Epithelial cell of proximal tubule (primary cell): ENCODE measurements at regions not wholly inside any gene's neighbourhood (a gene's known extent, or its start where the extent isn't known, plus 50 kb on each side); places are given as distances from the start of the nearest gene placed in this dataset.

Source experiments
- DNase-seq: peaks from one replicate; pipeline ENCODE4 v3.0.0-alpha.2; 2011; ENCODE audit warnings: low read depth
- H3K4me3 ChIP-seq: 2 replicates; pipeline ENCODE4 v1.5.1; 2011; ENCODE audit warnings: low read depth, mild to moderate bottlenecking, low read length
- CTCF ChIP-seq: conservative IDR thresholded peaks from 2 replicates; pipeline ENCODE4 v1.5.1; 2012; ENCODE audit warnings: low read depth, mild to moderate bottlenecking, low read length

GRCh38 chr6:48183811-48184605 lies 73.0 kb upstream of the PTCHD4 start:
- no peak overlapping the region for H3K4me3 ChIP-seq
- no peak for TF ChIP-seq CTCF
- no peak for DNase-seq

- no peak overlapping the region for H3K4me3 ChIP-seq
- TF ChIP-seq CTCF = no peak
- no peak for DNase-seq
Observed at GRCh38 chr6:48183178-48183577, 72.2 kb upstream of the PTCHD4 start.

- no peak overlapping the region for H3K4me3 ChIP-seq
- no peak for DNase-seq
- no peak for TF ChIP-seq CTCF
Observed at GRCh38 chr6:48178700-48179099, 67.7 kb upstream of the PTCHD4 start.

- H3K4me3 ChIP-seq = no peak overlapping the region
- DNase-seq = no peak
- TF ChIP-seq CTCF = no peak
Observed at GRCh38 chr6:48177786-48178185, 66.8 kb upstream of the PTCHD4 start.

- no peak for TF ChIP-seq CTCF
- no peak for DNase-seq
- no peak overlapping the region for H3K4me3 ChIP-seq
Observed at GRCh38 chr6:48176645-48177308, 65.8 kb upstream of the PTCHD4 start.

GRCh38 chr6:48169635-48170034 lies 58.6 kb upstream of the PTCHD4 start:
- H3K4me3 ChIP-seq = no peak overlapping the region
- TF ChIP-seq CTCF = no peak
- no peak for DNase-seq
